H54 (cell line): ENCODE measurements at regions not wholly inside any gene's neighbourhood (a gene's known extent, or its start where the extent isn't known, plus 50 kb on each side); places are given as distances from the start of the nearest gene placed in this dataset.

Experiments used
- DNase-seq: peaks from one replicate; pipeline ENCODE4 v3.0.0; 2011; ENCODE audit warnings: low spot score, mixed read lengths; ENCODE audit not compliant: insufficient read length
- FAIRE-seq: peaks from 3 replicates; lab custom pipeline; 2011; peaks lifted over from hg19 to GRCh38; lab: Jason Lieb, UNC
- POLR2A ChIP-seq: IDR thresholded peaks from 2 replicates; pipeline ENCODE4 v1.6.1; 2011; ENCODE audit warnings: low read depth, mild to moderate bottlenecking, low read length

DNA sequence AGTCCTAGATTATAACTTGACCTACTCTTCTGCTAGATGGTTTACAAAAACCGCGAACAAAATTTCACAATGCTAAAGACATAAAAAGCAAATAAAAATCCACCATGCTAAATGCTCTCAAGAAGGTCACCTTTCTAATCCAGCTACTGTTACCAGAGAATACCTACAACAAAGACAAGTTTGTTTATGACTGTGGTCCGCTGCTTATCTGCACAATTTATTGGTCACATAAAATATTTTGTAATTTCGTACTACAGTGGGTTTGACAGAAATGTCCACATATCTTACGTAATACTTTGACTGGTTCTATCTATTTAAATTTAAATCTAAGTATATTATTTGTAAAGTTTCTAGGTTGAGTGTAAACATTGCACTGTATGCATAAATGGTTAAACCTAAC, 257.6 kb upstream of the ZNF608 start:
- no peak for DNase-seq
- FAIRE-seq = no peak

DNA sequence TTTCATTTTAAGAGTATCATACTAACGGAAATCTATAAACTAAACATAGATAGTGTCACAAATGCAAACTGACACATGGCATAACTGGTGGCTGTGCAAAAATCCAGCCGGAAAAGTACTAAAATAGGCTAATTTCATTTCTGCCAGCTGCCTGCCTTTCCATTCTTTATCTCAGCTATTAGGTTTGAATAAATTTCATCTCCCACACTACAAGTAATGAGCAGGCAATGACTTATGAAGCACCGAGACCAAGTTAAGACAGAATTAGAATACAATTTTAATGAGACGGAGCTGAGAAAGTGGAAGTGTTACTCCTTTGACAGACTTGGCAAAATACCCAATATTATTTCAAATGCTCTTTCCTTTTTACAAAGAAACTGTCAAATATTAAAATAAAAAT, 258.8 kb upstream of the ZNF608 start:
- FAIRE-seq (no peak), DNase-seq (no peak)
- TF ChIP-seq POLR2A = no peak

More for the DNA sequence above, 257.6 kb upstream of the ZNF608 start:
- TF ChIP-seq POLR2A = no peak

DNA sequence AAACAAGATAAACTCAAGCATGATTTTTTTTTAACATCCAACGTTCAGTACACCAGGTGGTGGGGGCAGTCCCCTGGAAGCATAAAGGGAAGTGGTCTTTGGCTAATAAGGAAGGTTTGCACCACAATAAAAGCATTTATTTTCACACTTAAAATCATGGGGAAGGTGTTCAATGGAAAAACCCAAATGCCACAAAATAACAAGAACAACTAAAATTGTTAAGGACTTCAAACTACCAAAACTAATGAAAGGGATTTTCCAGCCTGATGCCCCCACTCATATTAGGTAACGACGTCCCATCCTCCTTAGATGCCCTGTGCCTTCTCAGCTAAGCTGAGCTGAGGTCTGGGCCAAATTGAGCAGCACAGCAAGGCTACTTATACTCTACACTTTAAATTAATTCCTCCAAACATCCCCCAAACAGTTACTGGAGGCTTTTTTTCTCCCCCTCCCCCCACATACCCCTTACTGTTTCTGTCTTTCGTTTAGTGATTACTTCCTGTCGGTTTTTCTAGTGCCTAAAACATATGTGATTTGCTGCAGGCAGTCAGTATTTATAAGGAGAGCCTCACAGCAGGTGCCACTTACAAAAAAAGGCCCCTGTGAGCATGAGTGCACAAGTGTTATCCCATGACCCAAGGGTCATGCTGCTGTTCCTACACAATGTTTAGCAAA, 259.7 kb upstream of the ZNF608 start:
- no peak for TF ChIP-seq POLR2A

DNA sequence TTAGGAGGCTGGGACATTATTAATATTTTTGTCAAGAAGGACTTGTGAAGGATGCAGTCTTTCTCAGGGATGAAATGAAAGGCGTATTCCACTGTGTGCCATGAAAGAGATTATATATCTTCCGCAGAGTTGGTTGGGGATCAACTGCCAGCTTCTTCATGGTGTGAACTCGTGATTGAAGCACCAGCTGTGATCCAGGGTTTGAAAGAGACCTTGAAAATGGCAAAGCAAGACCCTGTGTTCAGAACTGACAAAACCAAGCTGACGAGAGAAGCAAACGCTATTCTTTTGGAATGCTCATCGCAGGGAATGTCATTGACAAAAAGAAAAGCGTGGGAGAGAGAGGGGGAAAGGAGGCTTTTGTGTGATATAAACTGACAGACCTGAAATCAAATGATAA, 263.9 kb upstream of the ZNF608 start:
- TF ChIP-seq POLR2A = no peak
- FAIRE-seq (no peak), DNase-seq (no peak)

More for the DNA sequence above, 259.7 kb upstream of the ZNF608 start:
- DNase-seq (no peak), FAIRE-seq (no peak)

DNA sequence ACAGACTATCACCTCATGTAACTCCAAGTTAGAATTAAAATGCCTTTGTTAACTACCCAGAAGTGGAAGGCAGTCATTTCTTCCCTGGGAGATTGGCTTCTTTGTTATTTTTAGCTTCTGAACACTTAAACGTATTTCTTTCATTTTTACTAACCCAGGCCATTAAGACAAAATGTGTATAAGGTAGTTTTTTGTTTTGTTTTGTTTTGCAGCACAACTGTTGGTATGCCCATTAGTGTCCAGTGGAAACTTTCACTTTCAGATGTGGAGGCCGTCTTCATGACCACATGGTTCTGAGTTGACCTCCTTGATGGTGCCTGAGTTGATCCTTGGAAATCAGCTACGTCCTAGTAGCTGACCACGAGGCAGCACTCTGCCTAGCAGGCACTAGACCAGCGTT, 264.6 kb upstream of the ZNF608 start:
- peak; percentile 36 for FAIRE-seq
- no peak for TF ChIP-seq POLR2A
- DNase-seq = no peak

DNA sequence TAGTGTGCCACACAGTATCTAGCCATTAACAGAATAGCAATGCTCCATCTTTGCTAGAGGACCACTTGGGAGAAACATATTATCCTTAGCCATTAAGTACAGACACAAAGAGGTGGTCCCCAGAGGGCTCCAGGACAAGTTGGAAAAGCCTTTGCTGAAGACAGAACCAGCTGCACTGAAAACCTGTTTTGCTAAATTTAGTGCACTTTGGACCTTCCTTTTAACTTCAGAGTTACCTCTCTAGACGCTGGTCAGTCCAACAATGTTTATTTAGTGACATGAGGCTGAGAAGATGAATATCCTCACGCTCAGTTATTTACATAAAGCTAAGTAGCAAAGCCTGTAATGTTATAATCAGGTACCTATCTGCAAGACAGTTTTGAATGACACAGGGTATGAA, 265.0 kb upstream of the ZNF608 start:
- no peak for DNase-seq
- TF ChIP-seq POLR2A = no peak
- FAIRE-seq = no peak

DNA sequence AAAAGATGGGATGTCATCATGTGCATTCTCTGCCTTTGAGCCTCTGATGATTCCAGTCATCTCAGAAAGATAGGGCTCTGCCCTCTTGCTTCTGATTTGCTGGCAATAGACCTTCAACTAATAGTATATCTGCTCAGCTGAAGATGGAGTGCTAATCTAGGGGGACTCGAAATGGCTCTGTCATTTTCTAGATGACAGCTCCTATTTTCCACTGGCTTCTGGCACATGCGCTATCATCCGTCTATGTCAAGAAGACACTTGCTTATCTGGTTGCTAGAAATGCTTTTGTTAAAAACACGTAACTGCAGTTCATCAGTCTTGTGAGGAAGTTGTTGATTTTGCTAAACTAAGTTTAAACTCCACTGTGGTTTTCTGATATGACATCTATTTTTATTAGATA, 265.5 kb upstream of the ZNF608 start:
- DNase-seq (no peak), FAIRE-seq (no peak)
- no peak for TF ChIP-seq POLR2A

DNA sequence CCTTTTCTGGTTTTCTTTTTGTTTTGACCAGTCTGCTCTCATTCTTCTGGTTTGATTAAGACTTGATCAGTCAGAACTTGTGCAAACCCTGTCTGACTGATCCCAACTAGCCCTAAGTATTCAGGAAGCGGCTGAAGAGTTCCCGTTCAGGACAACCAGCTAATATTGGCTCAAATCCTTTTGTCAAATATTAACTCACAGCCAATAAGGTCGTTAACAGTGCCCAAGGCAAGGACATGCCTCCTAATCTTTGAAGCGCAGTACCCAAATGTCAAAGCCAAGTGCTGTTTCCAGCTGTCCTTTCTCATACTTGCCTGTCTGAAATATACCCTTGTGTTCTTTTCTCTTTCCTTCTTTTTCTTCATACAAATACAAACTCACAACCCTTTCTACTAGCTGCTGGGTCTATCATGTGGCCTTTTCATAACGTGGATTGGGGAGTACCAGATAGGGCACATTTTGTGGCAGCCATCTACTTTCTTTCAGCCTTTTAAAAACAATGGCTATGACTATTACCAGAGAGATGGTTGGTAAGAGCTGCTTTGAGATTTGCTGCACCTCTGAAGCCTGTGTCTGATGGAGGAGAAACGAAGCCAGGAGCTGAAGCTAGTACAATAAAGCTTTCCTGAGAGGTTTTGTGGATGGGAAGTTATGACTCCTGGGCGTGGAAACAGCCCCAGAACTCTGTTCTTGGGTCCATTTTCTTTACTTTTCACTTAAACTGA, 266.4 kb upstream of the ZNF608 start:
- FAIRE-seq (no peak), DNase-seq (no peak)
- no peak for TF ChIP-seq POLR2A

DNA sequence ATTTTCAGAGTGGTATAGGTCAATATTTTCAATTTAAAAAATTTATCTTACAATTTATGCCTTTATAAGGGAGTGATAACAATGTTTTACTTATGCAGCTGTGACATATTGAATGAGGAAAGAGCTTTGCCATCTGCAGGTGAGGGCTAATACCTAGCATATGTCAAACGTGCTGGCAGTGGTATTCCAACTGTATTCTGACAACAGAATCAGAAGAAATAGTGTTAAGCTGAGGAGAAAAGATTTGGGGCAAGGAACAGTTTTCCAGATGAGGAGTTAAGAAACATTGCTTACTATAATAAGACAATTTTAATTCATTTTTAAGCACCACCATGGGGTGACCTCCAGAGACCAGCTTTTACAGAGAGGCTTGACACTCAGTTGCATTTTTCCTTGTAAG, 267.8 kb upstream of the ZNF608 start:
- no peak for FAIRE-seq
- TF ChIP-seq POLR2A = no peak
- DNase-seq = no peak

DNA sequence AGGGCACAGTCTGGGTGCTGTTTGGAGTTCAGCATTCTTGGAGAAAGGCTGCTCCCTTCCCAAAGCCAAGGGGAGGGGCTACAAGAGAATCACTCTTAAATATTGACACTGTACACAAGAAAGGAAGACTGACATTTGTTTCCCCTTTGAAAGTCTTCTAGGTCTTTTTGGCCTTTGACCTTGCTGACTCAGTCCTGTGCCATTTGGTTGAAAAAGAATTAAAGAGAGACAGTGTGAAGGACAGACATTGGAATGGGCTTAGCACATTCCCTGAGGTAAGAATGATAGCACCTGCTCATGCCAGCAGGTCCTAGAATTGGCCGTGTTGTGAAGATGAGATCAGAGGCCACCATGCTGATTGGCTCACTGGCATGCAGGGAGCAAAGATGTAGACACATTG, 271.4 kb upstream of the ZNF608 start:
- no peak for TF ChIP-seq POLR2A
- DNase-seq = no peak
- no peak for FAIRE-seq

DNA sequence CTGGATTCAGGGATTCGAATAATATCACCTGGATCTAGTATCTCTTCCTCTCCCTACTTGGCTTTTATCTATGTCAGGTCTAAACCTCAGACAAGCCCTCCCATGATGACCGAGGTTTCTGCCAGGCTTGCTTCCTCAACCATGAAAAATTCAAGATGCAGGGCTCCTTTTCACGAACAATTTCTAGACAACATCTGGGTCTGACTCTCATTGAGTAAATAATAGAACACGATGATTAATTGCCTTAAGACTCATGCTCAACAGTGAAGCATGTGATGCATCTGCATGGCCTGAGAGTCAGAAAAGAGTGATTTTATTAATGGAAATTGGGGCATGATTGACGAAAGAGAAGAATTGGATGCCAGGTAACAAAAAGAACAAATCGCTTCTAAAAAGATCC, 277.2 kb upstream of the ZNF608 start:
- no peak for DNase-seq
- FAIRE-seq = no peak
- no peak for TF ChIP-seq POLR2A

DNA sequence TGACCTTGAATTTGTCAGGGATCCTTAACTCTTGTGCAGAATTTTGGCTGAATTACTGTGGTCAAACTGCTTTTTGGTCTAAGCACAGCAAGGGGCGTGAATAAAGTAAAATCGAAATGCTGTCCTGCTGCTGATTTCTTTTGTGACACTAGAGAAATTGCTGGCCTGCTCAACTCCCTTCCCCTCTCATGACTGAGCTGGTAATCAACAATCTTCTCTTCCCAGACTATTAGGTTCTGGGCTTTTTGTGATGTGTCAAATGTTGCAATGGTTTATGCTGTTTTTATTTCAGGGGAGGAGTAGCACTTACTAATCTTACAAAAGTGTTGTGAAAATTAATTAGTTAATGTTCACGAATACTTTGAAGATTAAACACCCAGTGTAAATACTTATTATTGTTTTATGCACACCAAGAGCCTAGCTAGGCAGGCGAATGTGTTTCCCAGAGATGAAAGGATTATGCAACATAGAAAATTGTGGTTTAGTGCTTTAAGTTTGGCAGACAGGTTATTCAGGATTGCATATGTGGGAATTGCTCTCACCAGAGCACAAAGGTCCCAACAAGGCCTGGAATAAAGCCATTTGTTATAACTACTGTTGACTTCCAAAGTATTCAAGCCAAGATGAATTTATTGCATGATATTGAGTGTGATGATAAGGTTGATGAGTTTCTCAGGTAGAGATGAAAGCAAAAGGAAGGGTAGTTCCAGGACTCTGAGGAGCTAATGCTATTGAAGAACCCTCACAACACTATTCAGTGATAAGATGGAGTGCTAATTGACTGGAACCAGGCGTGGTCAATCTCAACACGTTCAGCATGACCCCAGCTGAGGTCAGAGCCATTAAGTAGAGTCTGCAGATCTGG, 280.7 kb upstream of the ZNF608 start:
- FAIRE-seq = no peak
- TF ChIP-seq POLR2A = no peak
- no peak for DNase-seq

DNA sequence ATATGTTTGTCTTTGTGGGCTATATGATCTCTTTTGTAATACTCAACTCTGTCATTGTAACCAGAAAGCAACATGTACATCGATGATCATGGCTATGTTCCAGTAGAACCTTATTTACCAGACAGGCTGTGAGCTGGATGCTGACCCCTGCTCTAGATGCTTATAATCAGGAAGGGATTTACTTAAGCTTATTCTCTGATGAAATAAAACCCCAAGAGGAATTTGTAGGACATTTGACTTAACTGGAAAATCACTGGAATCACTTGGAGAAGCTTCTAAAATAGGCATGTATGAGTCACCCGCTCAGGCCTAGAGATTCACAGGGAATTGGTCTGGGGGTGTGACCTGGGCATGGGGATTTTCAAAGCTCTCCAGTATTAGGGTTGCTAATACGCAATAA, 285.8 kb upstream of the ZNF608 start:
- no peak for TF ChIP-seq POLR2A
- DNase-seq (no peak), FAIRE-seq (no peak)

DNA sequence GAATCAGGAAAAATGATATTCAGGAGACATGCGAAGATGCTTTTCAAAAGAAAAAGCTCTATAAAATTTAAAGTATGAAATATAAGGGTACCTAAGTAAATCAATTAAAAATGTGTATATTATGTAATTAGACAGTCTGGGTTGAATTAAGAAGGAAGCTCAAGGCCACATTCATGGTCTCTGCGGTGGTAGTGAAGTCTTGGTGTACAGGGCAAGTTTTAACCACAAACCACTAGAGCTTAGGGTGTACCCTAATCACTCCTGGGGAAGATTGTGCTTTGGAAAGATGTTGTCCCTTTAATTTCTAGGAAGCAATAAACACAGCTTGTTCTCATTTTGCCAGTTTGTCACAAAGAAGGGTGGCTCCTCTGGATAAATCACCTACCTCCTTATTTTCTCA, 287.2 kb upstream of the ZNF608 start:
- no peak for FAIRE-seq
- no peak for DNase-seq
- no peak for TF ChIP-seq POLR2A
